ENCODE measurements at regions not wholly inside any gene's neighbourhood (a gene's known extent, or its start where the extent isn't known, plus 50 kb on each side); places are given as distances from the start of the nearest gene placed in this dataset.

- H3K9me3 ChIP-seq (replicated peaks): no peaks in the 10 kb centered on the region
- H3K4me3 ChIP-seq: no peak overlapping the region
- H3K27me3 ChIP-seq: no peaks in the 10 kb centered on the region
- no peaks in the 10 kb centered on the region for H3K36me3 ChIP-seq
- no peaks in the 10 kb centered on the region for H3K4me1 ChIP-seq
- DNase-seq: no peak
- no peak overlapping the region for H3K27ac ChIP-seq
These were observed 322.5 kb downstream of the SIPA1L2 start for GRCh38 chr1:232307296-232308017.

- no peak overlapping the region for H3K27ac ChIP-seq
- no peak for DNase-seq
- no peaks in the 10 kb centered on the region for H3K9me3 ChIP-seq (replicated peaks)
These were observed 323.5 kb downstream of the SIPA1L2 start for GRCh38 chr1:232306269-232306961.

GRCh38 chr1:232305050-232305449 is 324.9 kb downstream of the SIPA1L2 start:
- no peaks in the 10 kb centered on the region for H3K9me3 ChIP-seq (replicated peaks)
- no peak overlapping the region for H3K27ac ChIP-seq
- DNase-seq: no peak
- H3K36me3 ChIP-seq: no peaks in the 10 kb centered on the region
- no peaks in the 10 kb centered on the region for H3K27me3 ChIP-seq
- H3K4me1 ChIP-seq: no peaks in the 10 kb centered on the region; the same call in 1 of the 2 replicates
- no peak overlapping the region for H3K4me3 ChIP-seq

More at GRCh38 chr1:232306269-232306961, 323.5 kb downstream of the SIPA1L2 start:
- H3K27me3 ChIP-seq: no peaks in the 10 kb centered on the region
- no peaks in the 10 kb centered on the region for H3K36me3 ChIP-seq
- no peaks in the 10 kb centered on the region for H3K4me1 ChIP-seq
- H3K4me3 ChIP-seq: no peak overlapping the region

GRCh38 chr1:232303222-232303620 is 326.7 kb downstream of the SIPA1L2 start:
- no peak for DNase-seq
- no peaks in the 10 kb centered on the region; the same call in 1 of the 2 replicates for H3K4me1 ChIP-seq
- no peaks in the 10 kb centered on the region for H3K36me3 ChIP-seq
- H3K27ac ChIP-seq: no peak overlapping the region
- H3K27me3 ChIP-seq: 0 out of 2 replicates have a peak, but pooled peaks cover 4% of the 10 kb centered on the region
- no peak overlapping the region for H3K4me3 ChIP-seq
- no peaks in the 10 kb centered on the region for H3K9me3 ChIP-seq (replicated peaks)

GRCh38 chr1:232302376-232303221 is 327.3 kb downstream of the SIPA1L2 start:
- Histone ChIP-seq H3K36me3 (no peaks in the 10 kb centered on the region), H3K27ac (no peak overlapping the region), H3K4me1 (no peaks in the 10 kb centered on the region; the same call in 1 of the 2 replicates), H3K4me3 (no peak overlapping the region), H3K27me3 (0 out of 2 replicates have a peak, but pooled peaks cover 4% of the 10 kb centered on the region), H3K9me3 (replicated peaks) (no peaks in the 10 kb centered on the region)
- peak in 1 of 2 experiments; percentile 17 for DNase-seq

- no peak for DNase-seq
- Histone ChIP-seq H3K36me3 (no peaks in the 10 kb centered on the region), H3K4me1 (no peaks in the 10 kb centered on the region; the same call in 1 of the 2 replicates), H3K9me3 (replicated peaks) (no peaks in the 10 kb centered on the region), H3K4me3 (no peak overlapping the region), H3K27me3 (0 out of 2 replicates have a peak, but pooled peaks cover 4% of the 10 kb centered on the region), H3K27ac (no peak overlapping the region)
These were observed 328.7 kb downstream of the SIPA1L2 start for GRCh38 chr1:232301246-232301645.

GRCh38 chr1:232300466-232300865 is 329.5 kb downstream of the SIPA1L2 start:
- H3K27ac ChIP-seq: no peak overlapping the region

GRCh38 chr1:232296461-232296860 is 333.5 kb downstream of the SIPA1L2 start:
- DNase-seq: no peak
- no peaks in the 10 kb centered on the region for H3K9me3 ChIP-seq (replicated peaks)
- H3K36me3 ChIP-seq: no peaks in the 10 kb centered on the region
- H3K4me1 ChIP-seq: no peaks in the 10 kb centered on the region; the same call in 1 of the 2 replicates
- H3K27me3 ChIP-seq: 0 out of 2 replicates have a peak, but pooled peaks cover 4% of the 10 kb centered on the region
- no peak overlapping the region for H3K27ac ChIP-seq
- H3K4me3 ChIP-seq: no peak overlapping the region

More at GRCh38 chr1:232300466-232300865, 329.5 kb downstream of the SIPA1L2 start:
- Histone ChIP-seq H3K4me1 (no peaks in the 10 kb centered on the region; the same call in 1 of the 2 replicates), H3K4me3 (no peak overlapping the region), H3K27me3 (0 out of 2 replicates have a peak, but pooled peaks cover 4% of the 10 kb centered on the region), H3K9me3 (replicated peaks) (no peaks in the 10 kb centered on the region), H3K36me3 (no peaks in the 10 kb centered on the region)
- DNase-seq: peak in 1 of 2 experiments; percentile 19

GRCh38 chr1:232293361-232293760 is 336.6 kb downstream of the SIPA1L2 start:
- H3K27me3 ChIP-seq: no peaks in the 10 kb centered on the region
- H3K4me1 ChIP-seq: no peaks in the 10 kb centered on the region
- DNase-seq: no peak
- no peaks in the 10 kb centered on the region for H3K9me3 ChIP-seq (replicated peaks)
- no peaks in the 10 kb centered on the region for H3K36me3 ChIP-seq
- no peak overlapping the region for H3K4me3 ChIP-seq
- no peak overlapping the region for H3K27ac ChIP-seq

GRCh38 chr1:232292818-232293217 is 337.1 kb downstream of the SIPA1L2 start:
- Histone ChIP-seq H3K27ac (no peak overlapping the region), H3K27me3 (no peaks in the 10 kb centered on the region)
- DNase-seq: no peak

GRCh38 chr1:232292239-232292638 is 337.7 kb downstream of the SIPA1L2 start:
- Histone ChIP-seq H3K27ac (no peak overlapping the region), H3K4me1 (no peaks in the 10 kb centered on the region), H3K27me3 (no peaks in the 10 kb centered on the region), H3K9me3 (replicated peaks) (no peaks in the 10 kb centered on the region), H3K4me3 (no peak overlapping the region), H3K36me3 (no peaks in the 10 kb centered on the region)
- no peak for DNase-seq

More at GRCh38 chr1:232292818-232293217, 337.1 kb downstream of the SIPA1L2 start:
- Histone ChIP-seq H3K9me3 (replicated peaks) (no peaks in the 10 kb centered on the region), H3K36me3 (no peaks in the 10 kb centered on the region), H3K4me1 (no peaks in the 10 kb centered on the region), H3K4me3 (no peak overlapping the region)

- Histone ChIP-seq H3K36me3 (no peaks in the 10 kb centered on the region), H3K4me3 (no peak overlapping the region), H3K27ac (no peak overlapping the region), H3K9me3 (replicated peaks) (no peaks in the 10 kb centered on the region), H3K27me3 (no peaks in the 10 kb centered on the region), H3K4me1 (no peaks in the 10 kb centered on the region)
- no peak for DNase-seq
These were observed 338.3 kb downstream of the SIPA1L2 start for GRCh38 chr1:232291681-232292080.

- Histone ChIP-seq H3K27ac (no peak overlapping the region), H3K4me1 (no peaks in the 10 kb centered on the region), H3K27me3 (no peaks in the 10 kb centered on the region), H3K4me3 (no peak overlapping the region), H3K9me3 (replicated peaks) (no peaks in the 10 kb centered on the region), H3K36me3 (no peaks in the 10 kb centered on the region)
- no peak for DNase-seq
These were observed 338.7 kb downstream of the SIPA1L2 start for GRCh38 chr1:232291261-232291660.

GRCh38 chr1:232290570-232290969 is 339.4 kb downstream of the SIPA1L2 start:
- Histone ChIP-seq H3K9me3 (replicated peaks) (no peaks in the 10 kb centered on the region), H3K36me3 (no peaks in the 10 kb centered on the region), H3K4me1 (no peaks in the 10 kb centered on the region), H3K27me3 (no peaks in the 10 kb centered on the region), H3K27ac (no peak overlapping the region), H3K4me3 (no peak overlapping the region)
- DNase-seq: no peak

Measured in SJCRH30 (cell line).